CD4-positive, alpha-beta T cell treated with Interleukin-4 for 4 hours (primary cell): ENCODE measurements at regions not wholly inside any gene's neighbourhood (a gene's known extent, or its start where the extent isn't known, plus 50 kb on each side); places are given as distances from the start of the nearest gene placed in this dataset.
"Not testable (repeated sequence)": the region's sequence is repeated elsewhere in the genome, so short reads cannot be mapped to it uniquely, and the experiment has no call there.

Source experiments
- DNase-seq: peaks from one replicate; pipeline ENCODE4 v3.0.0-alpha.2; 2020

DNA sequence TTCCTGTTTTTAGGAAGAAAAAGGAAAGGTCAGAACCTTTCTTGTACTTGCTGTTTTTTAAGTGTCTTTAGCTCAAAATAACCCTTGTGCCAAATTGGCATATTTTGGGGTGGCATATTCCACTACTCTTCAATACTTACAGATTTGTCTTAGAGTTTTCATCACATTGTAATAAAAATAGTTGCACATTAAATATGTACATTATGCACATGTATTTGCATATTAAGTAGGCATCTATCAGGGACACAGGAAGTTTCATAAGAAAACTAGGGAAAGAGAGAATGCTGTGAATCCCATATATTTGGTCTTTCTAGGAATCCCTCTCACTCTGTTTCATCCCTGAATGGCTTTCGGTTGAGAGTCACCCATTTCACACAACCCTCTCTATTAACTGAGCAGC, 139.6 kb downstream of the LARP7 start:
- DNase-seq: no peak

DNA sequence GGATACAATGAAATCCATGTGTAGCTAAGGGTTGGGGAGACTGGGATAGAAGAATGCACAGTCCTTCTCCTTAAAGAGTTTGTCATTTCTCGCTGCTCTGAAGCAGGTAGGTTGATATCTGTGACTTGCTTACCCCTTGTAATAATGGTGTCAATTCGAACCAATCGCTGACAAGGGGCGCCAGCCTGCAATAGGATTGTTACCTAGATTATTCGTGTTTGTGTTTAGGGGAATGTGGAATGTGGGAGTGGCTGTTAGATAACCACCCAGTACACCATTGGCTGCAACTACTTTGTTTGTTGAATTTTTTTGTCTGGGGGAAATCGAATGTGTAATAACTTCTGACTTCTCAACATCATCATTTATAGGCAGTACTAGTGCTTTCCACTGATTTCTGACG, 141.6 kb downstream of the LARP7 start:
- no peak for DNase-seq

DNA sequence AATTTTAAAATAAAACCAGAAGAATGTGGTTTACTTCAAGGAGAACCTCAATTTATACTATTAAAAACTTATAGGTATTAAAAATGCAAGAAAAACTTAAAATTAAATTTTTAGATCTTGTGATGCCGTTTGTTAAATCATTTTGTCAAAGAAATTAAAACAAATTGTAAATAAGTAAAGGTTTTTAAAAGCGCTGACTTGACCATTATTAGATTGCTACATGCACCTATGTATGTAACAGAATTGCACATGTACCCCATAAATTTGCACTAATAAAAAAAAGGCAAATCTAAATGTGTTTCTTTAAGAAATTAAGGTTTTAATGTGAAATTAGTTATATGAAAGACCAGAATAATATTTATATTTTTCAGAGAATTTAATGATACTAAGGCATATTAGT, 156.1 kb downstream of the LARP7 start:
- no peak for DNase-seq

DNA sequence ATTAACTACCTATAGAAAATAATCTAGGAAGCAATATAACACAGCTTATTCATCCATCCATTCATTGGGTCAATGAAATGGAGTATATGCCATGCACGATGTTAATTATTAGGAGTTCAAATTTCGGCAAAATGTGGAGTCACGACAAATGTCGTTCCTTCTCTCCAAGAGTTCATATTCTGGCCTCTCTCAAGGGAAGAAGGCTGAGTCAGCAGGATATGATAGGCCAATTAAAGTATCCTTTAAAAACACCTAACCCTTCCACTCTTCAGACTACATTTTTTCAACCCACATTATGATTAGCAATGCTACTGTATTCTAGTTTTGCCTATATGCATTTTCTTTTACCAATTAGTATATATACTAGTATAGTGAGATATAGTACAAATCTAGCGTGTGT, 163.1 kb downstream of the LARP7 start:
- DNase-seq: no peak

DNA sequence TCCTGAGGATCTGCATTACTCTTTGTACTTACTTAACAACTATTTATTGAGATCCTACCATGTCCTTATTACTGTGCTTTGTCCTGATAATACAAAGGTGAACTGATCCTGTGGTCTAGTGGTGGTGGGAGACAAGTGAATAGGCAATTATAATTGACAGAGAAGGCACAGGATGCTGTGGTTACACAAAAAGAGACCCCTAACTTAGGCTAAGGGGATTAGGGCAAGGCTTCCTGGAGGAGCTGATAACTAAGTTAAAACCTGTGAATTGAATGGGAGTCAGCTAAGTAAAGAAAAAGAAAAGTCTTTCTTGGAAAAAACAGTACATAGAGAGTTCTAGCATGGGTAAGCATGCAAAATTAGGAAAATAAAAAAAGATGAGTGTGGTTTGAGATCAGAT, 164.4 kb downstream of the LARP7 start:
- no peak for DNase-seq

DNA sequence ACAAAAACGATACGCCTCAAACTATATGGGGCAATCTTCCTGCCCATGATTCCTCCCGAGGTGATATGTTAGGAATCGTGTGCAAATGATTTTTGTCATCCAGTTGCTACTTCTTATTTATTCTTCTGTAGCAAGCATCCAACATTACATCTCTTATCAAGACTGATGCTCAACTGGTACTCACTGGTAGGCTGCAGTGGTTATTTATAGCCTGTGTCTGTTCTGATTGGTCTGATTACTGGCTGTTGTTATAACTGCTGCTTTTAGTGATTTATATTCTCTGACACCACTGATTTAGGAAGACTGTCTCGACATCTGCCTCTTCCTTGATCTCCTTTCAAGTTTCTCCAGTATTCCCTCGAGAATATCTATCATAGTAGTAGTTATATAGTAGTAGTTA, 165.8 kb downstream of the LARP7 start:
- no peak for DNase-seq

DNA sequence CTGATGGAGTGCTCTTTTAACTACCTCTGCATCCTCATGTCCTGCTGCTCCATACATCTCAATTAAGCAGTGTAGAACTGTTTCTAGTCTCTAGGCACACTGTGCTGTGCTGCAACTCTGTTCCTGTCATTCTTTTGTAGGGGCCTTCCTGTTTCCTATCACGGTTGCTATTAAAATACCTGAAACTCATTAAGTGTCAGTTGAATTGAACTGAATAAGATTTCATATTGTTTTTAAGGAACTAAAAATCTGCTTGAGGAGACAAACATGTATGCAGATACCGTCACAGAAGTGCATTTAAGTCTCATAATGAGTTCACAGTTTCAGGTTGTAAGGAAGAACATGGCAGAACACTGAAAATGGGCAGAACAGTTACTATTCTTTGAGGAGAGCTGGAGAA, 170.1 kb downstream of the LARP7 start:
- DNase-seq: no peak

DNA sequence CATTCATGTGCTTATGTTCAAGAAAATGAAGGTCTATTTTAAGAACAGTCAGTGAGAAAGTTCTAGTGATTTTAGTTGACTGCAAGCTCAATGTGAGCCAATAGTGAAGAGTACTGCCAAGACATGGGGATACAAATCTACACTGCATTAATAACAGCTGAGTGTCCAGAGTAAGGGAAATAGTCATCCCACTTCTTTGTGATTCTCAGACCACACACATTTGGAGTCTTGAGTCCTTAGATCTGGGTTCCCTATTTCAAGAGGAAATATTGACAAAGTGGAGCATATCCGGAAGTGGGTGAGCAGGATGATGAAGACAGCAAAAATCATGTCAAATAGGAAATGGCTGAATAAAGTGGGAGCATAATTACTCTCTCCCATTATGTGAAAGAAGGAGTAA, 171.1 kb downstream of the LARP7 start:
- DNase-seq: no peak

DNA sequence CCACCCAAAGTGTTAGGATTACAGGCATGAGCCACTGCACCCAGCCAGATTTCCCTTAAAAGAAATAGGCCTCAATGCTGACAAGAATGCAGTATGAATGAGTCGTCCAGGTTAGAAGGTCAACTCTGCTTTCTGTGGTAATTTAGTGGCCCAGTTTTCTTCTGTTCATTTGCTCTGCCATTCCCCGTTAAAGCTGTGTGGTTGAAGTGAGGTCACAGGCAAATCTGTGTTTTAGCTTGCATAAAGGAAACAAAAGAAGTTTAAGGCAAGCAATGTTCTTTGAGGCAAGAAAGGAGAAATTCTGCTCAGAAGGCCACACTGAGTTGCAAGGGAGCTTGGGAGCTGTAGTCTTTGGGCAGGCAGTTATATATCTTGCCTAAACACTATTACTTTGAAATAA, 176.8 kb downstream of the LARP7 start:
- DNase-seq: no peak

DNA sequence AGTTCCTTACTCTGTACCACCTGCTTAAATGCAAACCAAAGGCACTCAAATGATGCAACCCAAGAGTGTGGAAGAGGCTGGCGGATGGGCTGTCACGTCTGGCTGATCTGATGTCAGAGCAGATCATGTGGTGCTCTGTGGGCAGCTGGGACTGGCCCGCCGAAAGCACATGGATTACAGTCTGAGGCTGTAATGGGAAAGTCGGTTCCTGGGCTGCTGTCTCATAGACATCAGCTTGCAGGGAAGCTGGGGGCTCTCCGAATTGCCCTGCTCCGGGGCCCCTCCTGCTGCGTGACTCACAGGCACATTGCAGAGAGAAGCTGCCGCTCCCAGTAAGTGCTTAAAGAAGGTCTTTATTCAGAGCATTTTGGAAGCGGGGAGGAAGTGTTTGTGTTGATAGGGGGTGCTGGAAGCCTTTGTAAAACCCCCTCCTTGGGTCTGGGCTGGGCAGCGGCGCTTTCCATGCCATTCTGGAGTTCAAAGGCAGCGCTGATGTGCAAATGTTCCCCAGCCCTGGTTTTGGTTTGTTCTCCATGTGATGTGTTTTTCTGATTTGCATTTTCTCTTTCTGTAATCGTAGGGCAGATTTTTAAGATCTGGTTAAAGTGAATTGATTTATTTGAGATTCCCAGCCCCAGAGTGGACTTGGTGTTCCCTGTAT, 181.1 kb downstream of the LARP7 start:
- DNase-seq: no peak

DNA sequence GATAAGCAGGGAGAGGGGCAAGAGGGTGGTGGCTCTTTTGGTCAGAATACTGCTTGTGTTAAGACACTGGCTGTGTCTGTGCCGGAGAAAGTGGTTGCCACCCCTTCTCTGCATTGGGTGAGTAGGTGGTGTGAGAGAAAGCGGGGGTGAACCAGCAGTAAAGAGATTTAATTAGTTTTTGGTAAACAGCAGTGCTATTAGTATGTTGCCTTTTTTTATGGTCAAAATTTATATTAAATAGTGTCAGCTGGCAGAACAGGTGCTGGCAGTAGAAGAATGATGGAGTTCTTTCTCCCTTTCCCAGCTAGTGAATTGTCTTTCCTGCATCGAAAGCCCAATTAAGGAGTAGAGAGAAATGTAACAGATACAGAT, 181.6 kb downstream of the LARP7 start:
- no peak for DNase-seq

DNA sequence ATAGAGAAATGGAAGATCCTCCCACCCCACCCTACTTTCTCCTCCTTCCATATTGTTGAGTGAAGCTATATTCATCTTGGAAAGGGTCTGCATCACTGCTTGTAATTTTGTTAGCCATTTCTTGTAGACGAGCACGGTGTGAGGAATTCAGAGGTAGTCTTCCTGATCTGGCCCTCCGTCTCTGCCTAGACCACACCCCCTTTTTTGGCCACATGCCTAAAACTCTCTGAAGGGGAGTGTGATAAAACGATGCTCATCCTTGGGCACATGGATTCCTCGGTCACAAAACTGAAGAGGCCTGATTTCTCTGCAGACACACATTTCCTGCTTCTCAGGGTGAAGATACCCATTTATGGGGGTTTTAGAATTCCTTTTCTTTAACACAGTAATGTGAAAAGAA, 182.8 kb downstream of the LARP7 start:
- DNase-seq: no peak

DNA sequence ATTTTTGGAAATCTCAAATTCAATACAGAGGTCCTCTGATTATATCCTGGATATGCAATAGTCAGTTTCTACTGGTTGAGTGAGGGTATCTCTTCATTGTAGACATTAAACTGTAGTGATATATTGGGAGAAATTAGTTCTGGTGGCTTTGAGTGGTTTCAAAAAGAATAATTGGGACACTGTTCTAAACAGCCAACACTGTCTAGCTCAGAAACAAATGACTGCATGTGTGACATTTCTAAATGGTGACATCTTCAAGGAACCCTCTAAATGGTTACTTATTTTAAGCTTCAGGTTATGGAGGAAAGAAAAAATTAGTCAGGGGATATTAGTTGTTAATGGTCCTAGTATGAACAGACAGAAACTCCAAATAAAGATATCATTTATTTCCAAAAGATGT, 186.2 kb downstream of the LARP7 start:
- DNase-seq: no peak

DNA sequence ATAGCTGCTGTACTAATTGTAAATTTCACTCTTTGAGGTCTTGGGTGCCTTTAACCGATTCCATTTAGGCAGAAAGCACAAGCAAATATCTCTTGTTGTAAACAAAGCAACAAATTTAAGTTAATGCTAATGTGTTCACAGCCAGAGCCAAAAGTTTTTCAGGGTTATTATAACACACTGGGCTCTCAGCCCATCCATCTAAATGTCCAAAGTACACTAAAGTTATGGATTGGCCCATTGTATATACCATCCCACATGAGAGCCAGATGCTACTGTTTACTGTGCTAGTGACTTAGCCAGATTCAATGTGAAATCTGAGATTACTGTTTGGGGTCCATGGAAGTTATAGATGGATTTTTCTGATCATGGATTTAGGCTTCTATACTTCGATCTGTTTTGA, 186.7 kb downstream of the LARP7 start:
- no peak for DNase-seq

DNA sequence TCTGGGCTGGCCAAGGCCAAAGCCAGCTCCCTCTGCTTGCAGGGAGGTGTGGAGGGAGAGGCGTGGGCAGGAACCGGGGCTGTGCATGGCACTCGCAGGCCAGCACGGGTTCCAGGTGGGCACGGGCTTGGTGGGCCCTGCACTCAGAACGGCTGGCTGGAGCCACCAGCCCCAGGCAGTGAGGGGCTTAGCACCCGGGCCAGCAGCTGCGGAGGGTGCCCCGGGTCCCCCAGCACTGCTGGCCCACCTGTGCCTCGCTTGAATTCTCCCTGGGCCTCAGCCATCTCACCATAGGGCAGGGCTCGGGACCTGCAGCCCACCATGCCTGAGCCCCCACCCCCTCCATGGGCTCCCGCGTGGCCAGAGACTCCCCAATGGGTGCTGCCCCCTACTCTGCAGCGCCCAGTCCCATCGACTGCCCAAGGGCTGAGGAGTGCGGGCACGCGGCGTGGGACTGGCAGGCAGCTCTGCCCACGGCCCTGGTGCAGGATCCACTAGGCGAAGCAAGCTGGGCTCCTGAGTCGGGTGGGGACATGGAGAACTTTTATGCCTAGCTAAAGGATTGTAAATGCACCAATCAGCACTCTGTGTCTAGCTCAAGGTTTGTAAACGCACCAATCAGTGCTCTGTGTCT, 193.9 kb downstream of the LARP7 start:
- DNase-seq: no peak

DNA sequence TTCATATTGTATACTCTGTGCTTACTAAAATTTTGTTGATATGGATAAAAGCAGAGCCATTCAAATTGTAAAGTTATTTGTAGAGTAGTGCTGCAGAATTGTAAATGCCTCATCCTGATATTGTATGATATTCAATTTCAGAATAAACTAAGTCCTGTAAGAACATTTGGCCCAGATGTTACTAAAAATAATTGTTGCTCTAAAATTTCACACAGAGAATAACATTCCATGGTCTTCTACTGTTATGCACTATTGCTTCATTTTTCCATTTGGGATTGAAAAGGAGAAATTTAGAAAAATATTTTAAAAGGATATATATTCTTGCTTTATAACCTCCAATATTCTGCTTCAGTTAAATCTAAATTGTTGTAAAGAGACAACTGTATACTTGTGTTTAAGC, 195.6 kb downstream of the LARP7 start:
- no peak for DNase-seq

DNA sequence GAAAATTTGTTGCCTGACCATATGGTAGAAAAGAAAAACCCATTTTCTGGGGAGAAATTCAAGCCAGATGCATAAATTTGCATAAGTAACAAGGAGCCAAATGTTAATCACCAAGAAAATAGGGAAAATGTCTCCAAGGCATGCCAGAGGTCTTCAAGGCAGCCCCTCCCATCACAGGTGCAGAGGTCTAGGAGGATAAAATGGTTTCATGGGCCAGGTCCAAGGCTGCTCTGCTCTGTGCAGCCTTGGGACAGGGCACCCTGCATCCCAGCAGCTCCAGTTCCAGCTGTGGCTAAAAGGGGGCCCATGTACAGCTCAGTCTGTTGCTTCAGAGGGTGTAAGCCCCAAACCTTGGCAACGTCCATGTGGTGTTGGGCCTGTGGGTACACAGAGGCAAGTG, 200.0 kb downstream of the LARP7 start:
- no peak for DNase-seq

DNA sequence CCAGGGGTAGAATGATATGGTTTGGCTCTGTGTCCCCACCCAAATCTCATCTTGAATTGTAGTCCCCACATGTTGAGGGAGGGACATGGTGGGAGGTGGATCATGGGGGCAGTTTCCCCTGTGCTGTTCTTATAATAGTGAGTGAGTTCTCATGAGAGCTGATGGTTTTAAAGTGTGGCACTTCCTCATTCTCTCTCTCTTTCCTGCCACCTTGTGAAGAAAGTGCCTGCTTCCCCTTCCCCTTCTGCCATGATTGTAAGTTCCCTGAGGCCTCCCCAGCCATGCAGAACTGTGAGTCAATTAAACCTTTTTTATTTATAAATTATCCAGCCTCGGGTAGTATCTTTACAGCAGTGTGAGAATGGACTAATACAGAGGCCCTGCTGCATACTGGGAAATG, 201.1 kb downstream of the LARP7 start:
- DNase-seq: not testable (repeated sequence)

DNA sequence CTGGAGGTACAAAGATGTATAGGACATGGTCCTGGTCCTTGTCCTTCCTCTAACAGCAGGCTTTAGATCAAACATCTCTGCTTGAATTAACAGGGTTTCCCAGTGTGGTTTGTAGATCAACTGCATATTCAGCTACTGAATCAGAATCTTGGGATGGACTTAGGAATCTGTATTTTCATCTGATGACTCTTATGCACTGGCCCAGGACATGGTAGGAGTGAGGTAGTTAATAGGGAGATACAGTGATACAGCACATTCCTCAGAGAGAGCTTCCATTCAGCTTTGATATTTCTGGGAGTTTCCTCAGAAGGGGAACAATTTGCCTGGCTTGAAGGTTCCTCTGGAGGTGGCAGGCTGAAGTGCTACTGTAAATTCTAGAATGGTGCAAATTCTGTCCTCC, 203.1 kb downstream of the LARP7 start:
- DNase-seq: no peak

DNA sequence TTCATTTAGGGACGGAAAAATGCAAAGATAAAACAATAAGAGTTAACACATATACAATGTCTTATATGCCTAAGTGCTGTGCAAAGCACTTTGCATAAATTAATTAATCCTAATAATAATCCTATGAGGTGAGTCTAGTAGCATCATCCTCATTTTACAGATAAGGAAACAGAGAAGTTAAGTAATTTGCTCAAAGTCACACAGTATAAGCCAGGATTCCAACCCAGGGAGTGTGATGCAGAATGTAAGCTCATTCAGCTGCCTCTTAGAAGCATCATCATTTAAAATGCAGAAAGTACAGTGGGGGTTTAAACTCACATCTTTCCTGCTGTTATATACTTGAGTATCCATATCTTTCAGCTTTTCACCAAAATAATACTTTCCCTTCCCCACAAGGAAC, 203.7 kb downstream of the LARP7 start:
- DNase-seq: no peak

DNA sequence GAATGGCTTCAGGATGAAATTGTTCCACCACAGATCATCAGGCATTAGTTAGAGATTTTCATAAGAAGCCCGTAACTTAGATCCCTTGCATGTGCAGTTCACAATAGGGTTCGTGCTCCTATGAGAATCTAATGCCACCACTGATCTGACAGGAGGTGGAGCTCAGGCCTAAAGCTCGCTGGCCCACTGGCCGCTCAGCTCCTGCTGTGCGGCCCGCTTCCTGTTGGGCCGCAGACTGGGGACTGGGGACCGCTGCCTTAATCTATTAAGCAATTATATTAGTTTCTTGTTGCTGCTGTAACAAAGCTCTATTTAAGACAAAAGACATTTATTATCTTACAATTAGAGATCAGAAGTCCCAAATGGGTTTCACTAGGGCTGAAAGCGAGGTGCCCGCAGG, 205.6 kb downstream of the LARP7 start:
- no peak for DNase-seq

DNA sequence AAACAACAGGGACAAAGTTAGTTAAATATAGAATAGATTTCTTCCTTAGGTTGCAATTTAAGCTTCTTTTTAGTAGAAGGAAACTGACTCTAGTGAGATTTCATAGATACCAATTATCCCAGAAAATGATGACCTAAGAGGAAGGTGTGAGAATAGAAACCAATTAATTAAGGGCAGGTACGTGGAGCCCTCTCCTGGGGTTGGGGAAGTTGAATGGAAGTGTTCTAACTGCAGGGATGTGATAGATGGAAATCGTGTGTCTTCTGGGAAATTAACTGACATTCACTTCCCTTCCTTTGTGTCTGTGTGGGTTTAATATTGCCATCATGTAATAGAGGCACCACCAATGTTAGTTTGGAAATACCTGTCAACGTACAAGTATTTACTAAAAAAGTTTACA, 204.1 kb upstream of the ANK2 start:
- no peak for DNase-seq

DNA sequence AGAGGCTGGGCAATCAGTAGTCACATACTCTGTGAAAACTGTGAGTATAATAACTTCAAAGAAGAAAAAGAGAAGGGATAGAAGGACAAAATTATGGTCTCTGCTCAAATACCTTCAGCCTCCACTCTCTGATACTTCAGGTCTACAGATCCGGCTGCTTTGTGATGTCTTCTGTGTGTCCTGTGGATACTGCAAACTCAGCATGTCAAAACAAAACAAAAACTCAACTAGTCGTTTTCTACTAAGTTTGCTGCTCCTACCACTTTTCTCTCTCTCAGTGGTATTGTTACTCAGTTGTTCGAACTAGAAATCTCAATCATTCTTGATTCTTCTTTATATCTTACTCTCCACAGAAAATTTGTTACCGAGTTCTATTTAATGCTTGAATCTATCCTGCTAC, 202.4 kb upstream of the ANK2 start:
- no peak for DNase-seq

DNA sequence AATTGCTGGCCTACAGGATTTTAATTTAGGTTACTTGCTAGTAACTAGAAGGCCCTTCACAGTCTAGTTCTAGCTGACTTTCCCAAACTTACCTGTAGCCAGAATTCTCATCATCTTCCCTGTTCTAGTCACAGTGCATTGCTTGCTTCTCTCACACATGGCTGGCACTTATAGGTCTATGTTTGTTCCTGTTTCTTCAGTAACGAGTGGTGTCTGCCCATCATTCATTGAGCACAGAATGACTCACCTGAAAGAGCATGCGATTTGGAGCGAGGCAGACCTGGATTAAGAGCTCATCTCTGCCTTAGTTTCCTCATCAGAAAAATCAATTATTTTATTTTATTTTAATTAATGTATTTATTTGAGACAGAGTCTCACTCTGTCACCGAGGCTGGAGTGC, 201.7 kb upstream of the ANK2 start:
- DNase-seq: no peak

DNA sequence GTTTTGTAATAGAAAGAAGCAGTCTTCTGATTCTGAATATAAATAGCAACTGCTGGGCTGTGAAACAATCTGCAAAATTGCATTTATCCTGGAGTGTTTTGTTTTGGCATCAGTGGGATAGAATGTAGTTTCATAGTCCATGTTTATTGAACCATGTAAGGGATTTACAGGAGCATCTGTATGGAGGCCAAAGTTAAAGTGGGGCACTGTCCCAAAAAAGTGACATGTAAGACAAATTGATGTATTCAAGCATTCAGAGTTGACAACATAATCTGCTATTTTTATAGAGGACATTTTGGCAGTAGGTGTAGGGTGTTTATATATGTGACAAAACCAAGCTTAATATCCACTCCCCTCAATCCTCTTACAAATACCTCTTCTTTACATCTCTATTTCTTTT, 200.5 kb upstream of the ANK2 start:
- no peak for DNase-seq

DNA sequence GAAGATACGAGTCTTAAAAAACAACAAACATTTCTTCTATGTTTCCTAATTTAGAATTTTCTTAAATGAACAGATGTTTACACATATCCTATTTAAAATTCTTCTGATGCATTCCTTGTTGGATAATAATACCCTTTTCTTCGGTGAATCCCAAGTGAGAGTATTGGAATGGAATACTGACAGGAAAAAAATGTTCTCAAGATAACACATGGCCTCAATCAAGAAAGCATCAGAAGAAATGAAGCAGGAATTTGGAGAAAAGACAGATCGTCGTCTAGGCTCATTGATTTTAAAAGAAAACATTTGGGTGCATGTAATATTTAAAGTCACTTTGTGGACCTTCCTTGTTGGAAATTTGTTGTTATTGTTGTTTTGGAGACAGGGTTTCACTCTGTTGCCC, 196.9 kb upstream of the ANK2 start:
- no peak for DNase-seq
